ENCODE measurements at regions not wholly inside any gene's neighbourhood (a gene's known extent, or its start where the extent isn't known, plus 50 kb on each side); places are given as distances from the start of the nearest gene placed in this dataset.
"Not testable (repeated sequence)": the region's sequence is repeated elsewhere in the genome, so short reads cannot be mapped to it uniquely, and the experiment has no call there.

GRCh38 chr1:83476518-83476917 is 522.4 kb downstream of the TTLL7 start:
- BruUV-seq (replicated peaks); H3K79me2 ChIP-seq (ENCODE audit: control insufficient read depth, insufficient read depth, low read length); SMC1A ChIA-PET (ENCODE audit: uncharacterized antibody, unreplicated experiment); H3K9me3 ChIP-seq (replicated peaks; ENCODE audit: control insufficient read depth, insufficient read depth, low read length); H3K4me1 ChIP-seq (ENCODE audit: control insufficient read depth, insufficient read depth, low read length); RAD21 ChIA-PET (ENCODE audit: unreplicated experiment); DNase-seq (ENCODE audit: low read depth, low spot score); CTCF ChIA-PET; H4K20me1 ChIP-seq (ENCODE audit: control insufficient read depth, insufficient read depth); H2AFZ ChIP-seq (ENCODE audit: control insufficient read depth, low read depth, low read length); H3K36me3 ChIP-seq (ENCODE audit: control insufficient read depth in 2 of 2, insufficient read depth in 2 of 2, low read length in 1 of 2); POLR2A ChIA-PET; H3K4me3 ChIP-seq; intact Hi-C loops (cut with micrococcal nuclease; ENCODE audit: unreplicated experiment); H3K4me2 ChIP-seq (ENCODE audit: control insufficient read depth, insufficient read depth); in situ Hi-C loops (cut with MboI); H3K27me3 ChIP-seq (replicated peaks in 1 of 2; ENCODE audit: control insufficient read depth in 2 of 2, insufficient read depth in 2 of 2, low read length in 1 of 2); H3K9ac ChIP-seq (ENCODE audit: control insufficient read depth, insufficient read depth, low read length); H3K27ac ChIP-seq (ENCODE audit: control insufficient read depth, insufficient read depth): not testable (repeated sequence)
- FAIRE-seq, result peak; percentile 27
- WGBS (ENCODE audit: insufficient coverage, insufficient replicate concordance, low lambda C conversion rate, missing lambda C conversion rate), result 0% methylated on average over 2 of the region's 2 CpGs
- TF ChIP-seq RUNX3 (IDR thresholded peaks at IDR 0.05; ENCODE audit: low read length), result peak; percentile 24; the same call in 1 of the 2 replicates
- ATAC-seq, result peak; percentile 75

- H3K4me2 ChIP-seq (ENCODE audit: control insufficient read depth, insufficient read depth); RAD21 ChIA-PET (ENCODE audit: unreplicated experiment); CTCF ChIA-PET; POLR2A ChIA-PET; BruUV-seq (replicated peaks); H2AFZ ChIP-seq (ENCODE audit: control insufficient read depth, low read depth, low read length); H3K9ac ChIP-seq (ENCODE audit: control insufficient read depth, insufficient read depth, low read length); H3K79me2 ChIP-seq (ENCODE audit: control insufficient read depth, insufficient read depth, low read length); SMC1A ChIA-PET (ENCODE audit: uncharacterized antibody, unreplicated experiment); H3K9me3 ChIP-seq (replicated peaks; ENCODE audit: control insufficient read depth, insufficient read depth, low read length); H3K27ac ChIP-seq (ENCODE audit: control insufficient read depth, insufficient read depth); H3K4me3 ChIP-seq; H3K4me1 ChIP-seq (ENCODE audit: control insufficient read depth, insufficient read depth, low read length); H3K36me3 ChIP-seq (ENCODE audit: control insufficient read depth in 2 of 2, insufficient read depth in 2 of 2, low read length in 1 of 2); H4K20me1 ChIP-seq (ENCODE audit: control insufficient read depth, insufficient read depth); in situ Hi-C loops (cut with MboI); FAIRE-seq; H3K27me3 ChIP-seq (replicated peaks in 1 of 2; ENCODE audit: control insufficient read depth in 2 of 2, insufficient read depth in 2 of 2, low read length in 1 of 2); DNase-seq (ENCODE audit: low read depth, low spot score); intact Hi-C loops (cut with micrococcal nuclease; ENCODE audit: unreplicated experiment): not testable (repeated sequence)
- WGBS (ENCODE audit: insufficient coverage, insufficient replicate concordance, low lambda C conversion rate, missing lambda C conversion rate), result 32% methylated on average over 3 of the region's 3 CpGs
- TF ChIP-seq BHLHE40 (IDR thresholded peaks at IDR 0.05; ENCODE audit: borderline replicate concordance in 1 of 2, low read depth in 2 of 2, low read length in 1 of 2), result peak in 1 of 2 experiments; percentile 29; a peak in 1 of 4 replicates
- 0 out of 3 replicates have a peak, but pooled peaks have one; percentile 6 for ATAC-seq
These were observed 524.0 kb downstream of the TTLL7 start for GRCh38 chr1:83474946-83475345.

DNA sequence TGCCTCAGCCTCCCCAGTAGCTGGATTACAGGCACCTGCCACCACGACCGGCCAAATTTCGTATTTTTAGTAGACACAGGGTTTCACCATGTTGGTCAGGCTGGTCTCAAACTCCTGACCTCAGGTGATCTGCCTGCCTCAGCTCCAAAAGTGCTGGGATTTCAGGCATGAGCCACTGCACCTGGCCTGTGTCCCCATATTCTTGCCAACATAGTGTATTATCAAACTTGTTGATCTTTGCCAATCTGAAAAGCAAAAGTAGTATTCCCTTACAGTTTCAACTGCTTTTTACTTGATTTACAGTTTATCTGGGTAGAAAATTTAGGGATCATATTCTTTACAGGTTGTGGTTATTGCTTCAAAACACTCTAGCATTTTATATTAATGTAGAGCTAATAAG is 524.9 kb downstream of the TTLL7 start:
- CTCF ChIA-PET; RAD21 ChIA-PET (ENCODE audit: unreplicated experiment); H3K36me3 ChIP-seq (ENCODE audit: control insufficient read depth in 2 of 2, insufficient read depth in 2 of 2, low read length in 1 of 2); SMC1A ChIA-PET (ENCODE audit: uncharacterized antibody, unreplicated experiment); H3K27ac ChIP-seq (ENCODE audit: control insufficient read depth, insufficient read depth); H3K9ac ChIP-seq (ENCODE audit: control insufficient read depth, insufficient read depth, low read length); intact Hi-C loops (cut with micrococcal nuclease; ENCODE audit: unreplicated experiment); H3K79me2 ChIP-seq (ENCODE audit: control insufficient read depth, insufficient read depth, low read length); H4K20me1 ChIP-seq (ENCODE audit: control insufficient read depth, insufficient read depth); H3K4me3 ChIP-seq; H3K9me3 ChIP-seq (replicated peaks; ENCODE audit: control insufficient read depth, insufficient read depth, low read length); in situ Hi-C loops (cut with MboI); DNase-seq (ENCODE audit: low read depth, low spot score); FAIRE-seq; H3K4me2 ChIP-seq (ENCODE audit: control insufficient read depth, insufficient read depth); H3K27me3 ChIP-seq (replicated peaks in 1 of 2; ENCODE audit: control insufficient read depth in 2 of 2, insufficient read depth in 2 of 2, low read length in 1 of 2); POLR2A ChIA-PET; BruUV-seq (replicated peaks); H2AFZ ChIP-seq (ENCODE audit: control insufficient read depth, low read depth, low read length); H3K4me1 ChIP-seq (ENCODE audit: control insufficient read depth, insufficient read depth, low read length); ATAC-seq: not testable (repeated sequence)
- 92% methylated on average over 3 of the region's 3 CpGs for WGBS (ENCODE audit: insufficient coverage, insufficient replicate concordance, low lambda C conversion rate, missing lambda C conversion rate)

DNA sequence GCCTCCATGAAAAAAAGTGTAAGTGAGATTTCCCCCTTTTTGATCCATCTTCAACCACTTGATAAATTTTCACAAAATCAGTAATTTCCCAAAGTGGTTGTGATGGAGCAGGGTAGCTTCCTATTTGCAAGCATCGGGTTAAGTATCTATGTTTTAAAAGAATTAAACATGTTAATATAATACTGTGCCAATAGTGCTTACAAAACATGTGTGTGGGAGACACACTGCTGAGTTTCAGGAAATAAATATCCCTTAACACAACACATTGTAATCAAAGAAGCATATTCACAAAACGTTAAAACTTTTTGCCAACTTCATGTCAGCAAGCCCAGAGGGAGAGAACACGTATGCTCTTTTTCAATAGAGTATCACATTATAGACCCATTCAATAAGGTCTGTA is 526.9 kb downstream of the TTLL7 start:
- WGBS (ENCODE audit: insufficient coverage, insufficient replicate concordance, low lambda C conversion rate, missing lambda C conversion rate), result 39% methylated on average over 3 of the region's 3 CpGs
- FAIRE-seq, CTCF ChIA-PET: not testable (repeated sequence)

More for the DNA sequence above, 526.9 kb downstream of the TTLL7 start:
- BruUV-seq (replicated peaks); H2AFZ ChIP-seq (ENCODE audit: control insufficient read depth, low read depth, low read length); H3K9ac ChIP-seq (ENCODE audit: control insufficient read depth, insufficient read depth, low read length); DNase-seq (ENCODE audit: low read depth, low spot score); intact Hi-C loops (cut with micrococcal nuclease; ENCODE audit: unreplicated experiment); H3K4me2 ChIP-seq (ENCODE audit: control insufficient read depth, insufficient read depth); H3K36me3 ChIP-seq (ENCODE audit: control insufficient read depth in 2 of 2, insufficient read depth in 2 of 2, low read length in 1 of 2); RAD21 ChIA-PET (ENCODE audit: unreplicated experiment); SMC1A ChIA-PET (ENCODE audit: uncharacterized antibody, unreplicated experiment); ATAC-seq; in situ Hi-C loops (cut with MboI); H3K4me1 ChIP-seq (ENCODE audit: control insufficient read depth, insufficient read depth, low read length); H3K27ac ChIP-seq (ENCODE audit: control insufficient read depth, insufficient read depth); H4K20me1 ChIP-seq (ENCODE audit: control insufficient read depth, insufficient read depth); POLR2A ChIA-PET; H3K79me2 ChIP-seq (ENCODE audit: control insufficient read depth, insufficient read depth, low read length); H3K4me3 ChIP-seq; H3K9me3 ChIP-seq (replicated peaks; ENCODE audit: control insufficient read depth, insufficient read depth, low read length); H3K27me3 ChIP-seq (replicated peaks in 1 of 2; ENCODE audit: control insufficient read depth in 2 of 2, insufficient read depth in 2 of 2, low read length in 1 of 2): not testable (repeated sequence)
